Hippocampal formation (tissue), 2 donors: ENCODE measurements at regions not wholly inside any gene's neighbourhood (a gene's known extent, or its start where the extent isn't known, plus 50 kb on each side); places are given as distances from the start of the nearest gene placed in this dataset.
"Not testable (repeated sequence)": the region's sequence is repeated elsewhere in the genome, so short reads cannot be mapped to it uniquely, and the experiment has no call there.

Experiments
- DNase-seq, 2 donors: peaks; one replicate each; lab custom pipeline; 2025; lab: John Stamatoyannopoulos, UW

DNA sequence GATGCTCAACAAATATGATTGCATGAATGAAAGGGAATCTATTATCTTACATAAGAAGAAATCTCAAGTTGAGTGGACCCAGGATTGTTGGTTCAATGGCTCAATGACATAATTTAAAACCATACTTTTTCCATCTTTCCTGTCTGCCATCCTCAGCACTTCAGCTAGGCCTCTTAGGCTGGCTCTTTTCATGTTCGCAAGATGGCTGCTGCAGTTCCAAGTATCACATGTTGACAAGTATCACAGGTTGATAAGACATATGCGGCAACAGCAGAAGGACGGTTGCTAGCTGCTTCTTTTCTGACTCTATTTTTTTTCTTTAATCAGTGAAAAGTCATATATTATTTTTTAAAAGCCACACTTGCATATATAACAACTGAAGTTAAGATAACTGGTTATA lies 79.0 kb upstream of the CDK6 start:
- DNase-seq = no peak

DNA sequence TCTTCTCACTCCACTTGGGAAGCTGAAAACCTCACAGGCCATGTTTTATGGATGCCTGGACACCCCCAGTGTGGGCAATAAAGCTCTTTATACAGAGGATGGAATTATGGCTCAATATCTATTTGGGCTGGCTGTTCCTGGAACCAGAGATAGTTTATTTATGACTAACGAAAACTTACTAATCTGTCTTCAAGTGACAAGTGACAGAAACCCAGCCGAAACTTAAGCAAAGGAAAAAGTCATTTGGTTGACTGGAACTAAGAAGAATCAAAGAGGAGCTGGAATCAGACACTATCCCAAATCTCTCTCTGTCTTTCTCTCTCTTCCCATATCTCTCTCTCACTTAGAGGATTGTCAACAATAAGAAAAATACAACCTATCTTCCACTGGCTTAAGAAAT lies 78.3 kb upstream of the CDK6 start:
- no peak for DNase-seq

DNA sequence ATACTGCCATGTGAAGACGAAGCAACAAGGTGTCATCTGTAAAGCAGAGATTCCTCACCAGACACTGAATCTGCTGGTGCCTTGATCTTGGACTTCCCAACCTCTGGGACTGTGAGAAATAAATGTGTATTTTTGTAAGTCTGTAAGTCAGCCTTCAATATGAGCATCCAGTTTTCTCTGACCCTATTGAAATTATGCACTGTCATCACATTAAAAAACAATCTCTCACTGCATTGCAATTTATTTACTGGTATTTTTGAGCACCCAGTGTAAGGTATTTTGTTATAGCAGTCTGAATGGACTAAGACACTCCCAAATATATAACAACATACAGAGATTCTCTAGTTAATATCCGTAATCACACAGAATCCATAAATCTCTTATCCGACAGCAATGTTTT lies 77.5 kb upstream of the CDK6 start:
- DNase-seq = no peak

- no peak for DNase-seq
Observed at GRCh38 chr7:92910976-92911375, 74.6 kb upstream of the CDK6 start.

- no peak for DNase-seq
Observed at GRCh38 chr7:92909686-92910475, 73.5 kb upstream of the CDK6 start.

- no peak for DNase-seq
Observed at GRCh38 chr7:92904244-92905131, 68.1 kb upstream of the CDK6 start.

DNA sequence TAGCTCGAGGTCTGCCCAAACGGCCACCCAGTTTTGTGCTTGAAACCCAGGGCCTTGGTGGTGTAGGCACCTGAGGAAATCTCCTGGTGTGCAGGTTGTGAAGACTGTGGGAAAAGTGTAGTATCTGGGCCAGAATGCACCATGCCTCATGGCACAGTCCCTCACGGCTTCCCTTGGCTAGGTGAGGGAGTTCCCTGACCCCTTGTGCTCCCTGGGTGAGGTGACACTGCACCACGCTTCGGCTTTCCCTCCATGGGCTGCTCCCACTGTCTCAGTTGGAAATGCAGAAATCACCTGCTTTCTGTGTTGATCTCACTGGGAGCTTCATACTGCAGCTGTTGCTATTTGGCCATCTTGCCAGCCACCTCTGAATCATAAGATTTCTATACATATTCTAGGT lies 62.4 kb upstream of the CDK6 start:
- no peak for DNase-seq

- not testable (repeated sequence) for DNase-seq
Observed at GRCh38 chr7:92894857-92895256, 58.5 kb upstream of the CDK6 start.

DNA sequence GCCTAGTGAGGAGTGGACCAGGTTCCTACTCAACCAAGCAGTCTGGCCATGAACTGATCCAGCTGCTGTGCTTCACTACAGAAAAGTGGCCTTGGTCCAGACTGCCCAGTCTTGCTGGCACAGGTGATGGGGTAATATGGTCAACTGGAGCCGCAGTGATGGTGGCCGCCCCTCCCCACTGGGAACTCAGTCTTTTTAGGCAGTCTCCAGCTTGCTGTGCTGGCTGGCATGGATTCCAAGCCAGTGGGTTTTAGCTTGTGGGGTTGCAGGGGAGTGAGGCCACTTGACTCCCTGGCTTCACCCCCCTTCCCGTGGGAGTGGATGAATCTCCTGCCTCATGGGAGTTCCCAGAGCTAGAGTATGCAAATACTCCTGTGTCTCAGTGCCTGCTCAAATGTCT lies 52.7 kb upstream of the CDK6 start:
- no peak for DNase-seq
